SJCRH30 (cell line): ENCODE measurements at regions not wholly inside any gene's neighbourhood (a gene's known extent, or its start where the extent isn't known, plus 50 kb on each side); places are given as distances from the start of the nearest gene placed in this dataset.
A peak's percentile ranks its signal among the peaks of the same experiment; 100 is the strongest.

Experiments
- DNase-seq, 2 experiments: peaks; one replicate each; pipeline ENCODE4 v3.0.0-alpha.2; 2015 to 2020
- H3K27ac ChIP-seq: fragments of 250-450 bp; sonication (Bioruptor Pico); 2 replicates; pipeline ENCODE4 v1.5.1; 2020; ENCODE audit warnings: mild to moderate bottlenecking, moderate library complexity
- H3K27me3 ChIP-seq: fragments of 250-450 bp; sonication (Bioruptor Pico); 2 replicates; pipeline ENCODE4 v1.5.1; 2020; ENCODE audit warnings: mild to moderate bottlenecking, moderate library complexity
- H3K36me3 ChIP-seq: fragments of 250-450 bp; sonication (Bioruptor Pico); 2 replicates; pipeline ENCODE4 v1.5.1; 2020; ENCODE audit warnings: mild to moderate bottlenecking, moderate library complexity
- H3K4me1 ChIP-seq: fragments of 250-450 bp; sonication (Bioruptor Pico); 2 replicates; pipeline ENCODE4 v1.5.1; 2020; ENCODE audit warnings: mild to moderate bottlenecking, moderate library complexity
- H3K4me3 ChIP-seq: fragments of 250-450 bp; sonication (Bioruptor Pico); 2 replicates; pipeline ENCODE4 v1.5.1; 2020; ENCODE audit warnings: mild to moderate bottlenecking, moderate library complexity
- H3K9me3 ChIP-seq: fragments of 250-450 bp; sonication (Bioruptor Pico); replicated peaks from 2 replicates; pipeline ENCODE4 v1.5.1; 2020; ENCODE audit warnings: mild to moderate bottlenecking, moderate library complexity

GRCh38 chr2:6641956-6642355 is 223.8 kb downstream of the CMPK2 start:
- H3K9me3 ChIP-seq: 0 out of 2 replicates have a peak, but pooled peaks cover 4% of the 10 kb centered on the region
- 0 out of 2 replicates have a peak, but pooled peaks cover 3% of the 10 kb centered on the region for H3K4me1 ChIP-seq
- H3K36me3 ChIP-seq: no peaks in the 10 kb centered on the region
- H3K27ac ChIP-seq: no peak overlapping the region
- no peak overlapping the region for H3K4me3 ChIP-seq
- no peaks in the 10 kb centered on the region for H3K27me3 ChIP-seq
- no peak for DNase-seq

- no peak overlapping the region for H3K4me3 ChIP-seq
- H3K36me3 ChIP-seq: no peaks in the 10 kb centered on the region
- no peaks in the 10 kb centered on the region; the same call in 1 of the 2 replicates for H3K27me3 ChIP-seq
- H3K9me3 ChIP-seq: peaks cover 4% of the 10 kb centered on the region; the same call in 1 of the 2 replicates
- H3K4me1 ChIP-seq: no peaks in the 10 kb centered on the region
- no peak overlapping the region for H3K27ac ChIP-seq
- no peak for DNase-seq
These were observed 221.4 kb downstream of the CMPK2 start for GRCh38 chr2:6644261-6644660.

- Histone ChIP-seq H3K4me3 (no peak overlapping the region), H3K9me3 (peaks cover 4% of the 10 kb centered on the region; the same call in 1 of the 2 replicates), H3K27ac (no peak overlapping the region), H3K36me3 (no peaks in the 10 kb centered on the region), H3K4me1 (no peaks in the 10 kb centered on the region), H3K27me3 (no peaks in the 10 kb centered on the region; the same call in 1 of the 2 replicates)
- DNase-seq: no peak
These were observed 220.7 kb downstream of the CMPK2 start for GRCh38 chr2:6645004-6645403.

- no peak for DNase-seq
- Histone ChIP-seq H3K4me1 (no peaks in the 10 kb centered on the region), H3K36me3 (no peaks in the 10 kb centered on the region), H3K9me3 (peaks cover 4% of the 10 kb centered on the region; the same call in 1 of the 2 replicates), H3K27ac (no peak overlapping the region), H3K27me3 (no peaks in the 10 kb centered on the region; the same call in 1 of the 2 replicates), H3K4me3 (no peak overlapping the region)
These were observed 220.0 kb downstream of the CMPK2 start for GRCh38 chr2:6645672-6646071.

- H3K27ac ChIP-seq: no peak overlapping the region
- H3K9me3 ChIP-seq: peaks cover 4% of the 10 kb centered on the region; the same call in 1 of the 2 replicates
- no peaks in the 10 kb centered on the region for H3K36me3 ChIP-seq
- H3K4me1 ChIP-seq: no peaks in the 10 kb centered on the region
- no peak overlapping the region for H3K4me3 ChIP-seq
- H3K27me3 ChIP-seq: no peaks in the 10 kb centered on the region; the same call in 1 of the 2 replicates
- DNase-seq: no peak
These were observed 218.7 kb downstream of the CMPK2 start for GRCh38 chr2:6647046-6647445.

GRCh38 chr2:6648596-6649247 is 217.0 kb downstream of the CMPK2 start:
- Histone ChIP-seq H3K36me3 (no peaks in the 10 kb centered on the region), H3K4me1 (no peaks in the 10 kb centered on the region), H3K4me3 (no peak overlapping the region), H3K9me3 (no peaks in the 10 kb centered on the region; the same call in 1 of the 2 replicates), H3K27me3 (no peaks in the 10 kb centered on the region; the same call in 1 of the 2 replicates), H3K27ac (no peak overlapping the region)
- DNase-seq: no peak

GRCh38 chr2:6650311-6650710 is 215.4 kb downstream of the CMPK2 start:
- no peak for DNase-seq
- no peaks in the 10 kb centered on the region; the same call in 1 of the 2 replicates for H3K27me3 ChIP-seq
- H3K36me3 ChIP-seq: no peaks in the 10 kb centered on the region
- no peaks in the 10 kb centered on the region; the same call in 1 of the 2 replicates for H3K9me3 ChIP-seq
- no peak overlapping the region for H3K27ac ChIP-seq
- H3K4me1 ChIP-seq: no peaks in the 10 kb centered on the region
- H3K4me3 ChIP-seq: no peak overlapping the region

GRCh38 chr2:6652251-6652650 is 213.5 kb downstream of the CMPK2 start:
- Histone ChIP-seq H3K36me3 (no peaks in the 10 kb centered on the region), H3K4me1 (no peaks in the 10 kb centered on the region), H3K27ac (no peak overlapping the region), H3K27me3 (no peaks in the 10 kb centered on the region; the same call in 1 of the 2 replicates), H3K4me3 (no peak overlapping the region), H3K9me3 (no peaks in the 10 kb centered on the region; the same call in 1 of the 2 replicates)
- DNase-seq: no peak

- peak; percentile 6 to 24 for DNase-seq
- Histone ChIP-seq H3K9me3 (no peaks in the 10 kb centered on the region; the same call in 1 of the 2 replicates), H3K27ac (no peak overlapping the region), H3K36me3 (no peaks in the 10 kb centered on the region), H3K4me3 (no peak overlapping the region), H3K27me3 (no peaks in the 10 kb centered on the region; the same call in 1 of the 2 replicates), H3K4me1 (no peaks in the 10 kb centered on the region)
These were observed 212.4 kb downstream of the CMPK2 start for GRCh38 chr2:6653281-6653750.

- DNase-seq: no peak
- H3K36me3 ChIP-seq: no peaks in the 10 kb centered on the region
These were observed 211.4 kb downstream of the CMPK2 start for GRCh38 chr2:6654279-6654678.

GRCh38 chr2:6656633-6657032 is 209.1 kb downstream of the CMPK2 start:
- no peaks in the 10 kb centered on the region; the same call in 1 of the 2 replicates for H3K9me3 ChIP-seq
- H3K4me3 ChIP-seq: no peak overlapping the region
- H3K36me3 ChIP-seq: no peaks in the 10 kb centered on the region
- no peak overlapping the region for H3K27ac ChIP-seq
- no peaks in the 10 kb centered on the region for H3K4me1 ChIP-seq
- DNase-seq: no peak
- no peaks in the 10 kb centered on the region for H3K27me3 ChIP-seq

More at GRCh38 chr2:6654279-6654678, 211.4 kb downstream of the CMPK2 start:
- H3K4me1 ChIP-seq: no peaks in the 10 kb centered on the region
- no peaks in the 10 kb centered on the region; the same call in 1 of the 2 replicates for H3K9me3 ChIP-seq
- no peaks in the 10 kb centered on the region for H3K27me3 ChIP-seq
- H3K27ac ChIP-seq: no peak overlapping the region
- no peak overlapping the region for H3K4me3 ChIP-seq

GRCh38 chr2:6657136-6657535 is 208.6 kb downstream of the CMPK2 start:
- Histone ChIP-seq H3K9me3 (no peaks in the 10 kb centered on the region; the same call in 1 of the 2 replicates), H3K36me3 (no peaks in the 10 kb centered on the region), H3K4me1 (no peaks in the 10 kb centered on the region), H3K27me3 (no peaks in the 10 kb centered on the region), H3K4me3 (no peak overlapping the region), H3K27ac (no peak overlapping the region)
- DNase-seq: no peak

- Histone ChIP-seq H3K4me1 (no peaks in the 10 kb centered on the region), H3K4me3 (no peak overlapping the region), H3K36me3 (no peaks in the 10 kb centered on the region), H3K27ac (no peak overlapping the region), H3K27me3 (no peaks in the 10 kb centered on the region), H3K9me3 (no peaks in the 10 kb centered on the region; the same call in 1 of the 2 replicates)
- DNase-seq: no peak
These were observed 207.9 kb downstream of the CMPK2 start for GRCh38 chr2:6657855-6658254.

GRCh38 chr2:6664332-6665061 is 201.2 kb downstream of the CMPK2 start:
- no peak for DNase-seq
- H3K4me3 ChIP-seq: no peak overlapping the region

More at GRCh38 chr2:6664332-6665061, 201.2 kb downstream of the CMPK2 start:
- H3K9me3 ChIP-seq: no peaks in the 10 kb centered on the region
- no peak overlapping the region for H3K27ac ChIP-seq
- no peaks in the 10 kb centered on the region for H3K27me3 ChIP-seq
- H3K4me1 ChIP-seq: no peaks in the 10 kb centered on the region
- H3K36me3 ChIP-seq: no peaks in the 10 kb centered on the region
